AG10803 (cell line): ENCODE measurements at regions not wholly inside any gene's neighbourhood (a gene's known extent, or its start where the extent isn't known, plus 50 kb on each side); places are given as distances from the start of the nearest gene placed in this dataset.
"Not testable (repeated sequence)": the region's sequence is repeated elsewhere in the genome, so short reads cannot be mapped to it uniquely, and the experiment has no call there.

ENCODE experiments used
- DNase-seq: peaks from one replicate; pipeline ENCODE4 v3.0.0; 2010; ENCODE audit warnings: low read depth
- H3K4me3 ChIP-seq: 2 replicates; pipeline ENCODE4 v1.5.1; 2011; ENCODE audit warnings: mild to moderate bottlenecking, low read length, control low read depth
- TF ChIP-seq, protein P1 (sequence below): conservative IDR thresholded peaks from 2 replicates; pipeline ENCODE4 v1.5.1; 2011; ENCODE audit warnings: mild to moderate bottlenecking, low read length, control low read depth, inconsistent platforms

DNA sequence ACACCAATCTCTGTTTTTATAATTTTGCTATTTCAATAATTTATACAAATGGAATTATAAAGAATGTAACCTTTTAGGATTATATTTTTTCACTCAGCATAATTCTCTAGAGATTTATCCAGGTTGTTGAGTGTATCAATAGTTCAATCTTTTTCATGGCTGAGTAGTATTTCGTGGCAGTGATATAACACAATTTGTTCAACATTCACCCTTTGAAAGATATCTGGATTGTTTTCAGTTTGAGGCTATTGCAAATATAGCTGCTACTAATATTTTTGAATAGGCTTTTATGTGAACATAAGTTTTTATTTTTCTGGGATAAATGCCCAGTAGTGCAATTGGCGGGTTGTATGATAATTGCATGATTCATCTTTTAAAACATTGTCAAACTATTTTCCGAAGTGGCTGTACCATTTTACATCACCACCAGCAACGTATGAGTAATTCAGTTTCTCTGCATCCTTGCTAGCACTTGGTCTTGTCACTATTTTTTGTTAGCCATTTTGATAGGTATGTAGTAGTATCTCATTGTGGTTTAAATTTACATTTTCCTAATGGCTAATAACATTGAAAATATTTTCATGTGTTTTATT lies 55.6 kb upstream of the ABCD3 start:
- no peak overlapping the region for H3K4me3 ChIP-seq
- TF ChIP-seq, protein P1, sequence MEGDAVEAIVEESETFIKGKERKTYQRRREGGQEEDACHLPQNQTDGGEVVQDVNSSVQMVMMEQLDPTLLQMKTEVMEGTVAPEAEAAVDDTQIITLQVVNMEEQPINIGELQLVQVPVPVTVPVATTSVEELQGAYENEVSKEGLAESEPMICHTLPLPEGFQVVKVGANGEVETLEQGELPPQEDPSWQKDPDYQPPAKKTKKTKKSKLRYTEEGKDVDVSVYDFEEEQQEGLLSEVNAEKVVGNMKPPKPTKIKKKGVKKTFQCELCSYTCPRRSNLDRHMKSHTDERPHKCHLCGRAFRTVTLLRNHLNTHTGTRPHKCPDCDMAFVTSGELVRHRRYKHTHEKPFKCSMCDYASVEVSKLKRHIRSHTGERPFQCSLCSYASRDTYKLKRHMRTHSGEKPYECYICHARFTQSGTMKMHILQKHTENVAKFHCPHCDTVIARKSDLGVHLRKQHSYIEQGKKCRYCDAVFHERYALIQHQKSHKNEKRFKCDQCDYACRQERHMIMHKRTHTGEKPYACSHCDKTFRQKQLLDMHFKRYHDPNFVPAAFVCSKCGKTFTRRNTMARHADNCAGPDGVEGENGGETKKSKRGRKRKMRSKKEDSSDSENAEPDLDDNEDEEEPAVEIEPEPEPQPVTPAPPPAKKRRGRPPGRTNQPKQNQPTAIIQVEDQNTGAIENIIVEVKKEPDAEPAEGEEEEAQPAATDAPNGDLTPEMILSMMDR: no peak
- no peak for DNase-seq

DNA sequence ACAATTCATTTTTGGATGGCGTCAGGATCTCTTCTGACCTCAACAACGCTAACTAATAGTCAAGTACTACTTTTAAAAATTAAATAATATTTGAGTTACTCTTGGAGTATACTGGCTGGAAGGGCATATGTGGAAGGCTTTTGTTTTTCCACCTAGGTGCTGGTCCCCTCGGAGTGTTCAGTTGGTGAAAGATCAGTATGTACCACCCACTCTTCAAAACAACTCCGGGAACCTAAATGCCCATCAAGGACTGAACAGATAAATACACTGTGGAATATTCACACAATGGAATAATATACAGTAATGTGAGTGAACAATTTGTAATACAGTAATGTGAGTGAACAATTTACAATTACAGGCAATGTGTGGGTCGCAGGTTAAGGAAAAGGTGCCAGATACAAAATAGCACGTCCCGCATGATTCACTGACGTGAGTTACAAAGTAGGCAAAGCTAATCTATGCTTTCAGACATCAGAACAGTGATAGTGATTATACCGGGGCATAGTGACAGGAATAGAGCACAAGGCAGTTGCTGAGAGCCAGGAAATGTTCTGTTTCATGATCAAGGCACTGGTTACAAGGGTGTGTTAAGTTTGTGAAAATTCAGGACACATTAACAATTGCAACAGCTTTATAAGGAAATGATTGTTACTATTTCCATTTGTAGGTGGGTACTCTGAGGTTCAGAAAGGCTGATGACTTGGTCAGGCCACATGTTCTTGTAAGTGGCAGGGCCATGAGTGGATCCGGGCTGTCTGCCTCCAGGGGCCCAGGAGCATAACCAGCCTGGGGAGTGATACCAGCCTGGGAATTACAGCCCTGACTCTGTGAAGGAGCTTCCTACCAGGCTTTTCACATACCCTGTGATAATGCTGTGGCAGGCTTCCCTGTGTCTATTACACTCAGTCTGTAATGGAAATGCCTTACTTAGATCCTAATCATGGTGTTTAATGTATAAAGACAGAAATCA lies 59.3 kb upstream of the ABCD3 start:
- no peak for DNase-seq
- TF ChIP-seq, protein P1: no peak
- H3K4me3 ChIP-seq: no peak overlapping the region

DNA sequence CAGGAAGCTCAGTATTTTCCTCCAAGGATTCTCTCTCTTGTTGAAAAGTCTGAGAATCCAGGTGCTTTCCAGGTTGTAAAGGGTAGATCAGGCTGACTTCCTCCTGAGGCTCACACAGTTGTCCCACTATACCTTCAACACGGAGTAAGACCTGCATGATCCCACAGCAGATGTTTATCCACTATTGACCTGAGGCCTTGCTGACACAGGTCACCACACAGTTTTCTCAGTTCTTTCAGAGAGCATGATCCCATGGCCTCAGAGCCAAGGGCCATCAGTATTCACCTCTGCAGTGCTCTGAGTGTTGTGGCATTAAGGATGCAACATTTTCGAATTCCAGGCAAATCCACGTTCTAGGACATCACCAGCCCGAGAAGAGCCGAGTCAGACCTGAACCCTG lies 60.5 kb upstream of the ABCD3 start:
- H3K4me3 ChIP-seq: no peak overlapping the region
- no peak for DNase-seq
- TF ChIP-seq, protein P1: no peak

DNA sequence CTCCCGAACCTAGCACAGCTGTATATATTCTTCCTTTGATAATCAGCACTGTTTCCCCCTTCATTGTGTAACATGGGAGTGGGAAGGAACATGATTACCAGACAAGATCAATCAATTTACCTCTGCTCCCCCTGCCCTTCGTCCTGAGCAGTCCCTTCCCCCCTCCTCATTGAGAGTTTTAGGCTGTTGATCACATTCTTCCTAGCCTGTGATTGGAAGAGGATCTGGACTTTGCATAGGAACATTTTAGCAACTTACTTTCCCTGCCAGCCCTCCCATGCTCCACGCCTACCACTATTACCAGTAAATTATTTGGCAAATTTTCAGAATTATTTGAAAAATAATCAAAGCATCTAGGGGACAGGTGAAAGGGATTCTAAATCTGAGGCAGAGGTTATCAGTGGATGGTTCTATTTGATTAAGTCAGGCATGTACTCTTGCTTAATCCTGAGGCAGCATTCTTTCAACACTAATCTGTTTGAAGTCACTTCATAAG lies 62.7 kb upstream of the ABCD3 start:
- TF ChIP-seq, protein P1: no peak
- no peak for DNase-seq
- H3K4me3 ChIP-seq: no peak overlapping the region

DNA sequence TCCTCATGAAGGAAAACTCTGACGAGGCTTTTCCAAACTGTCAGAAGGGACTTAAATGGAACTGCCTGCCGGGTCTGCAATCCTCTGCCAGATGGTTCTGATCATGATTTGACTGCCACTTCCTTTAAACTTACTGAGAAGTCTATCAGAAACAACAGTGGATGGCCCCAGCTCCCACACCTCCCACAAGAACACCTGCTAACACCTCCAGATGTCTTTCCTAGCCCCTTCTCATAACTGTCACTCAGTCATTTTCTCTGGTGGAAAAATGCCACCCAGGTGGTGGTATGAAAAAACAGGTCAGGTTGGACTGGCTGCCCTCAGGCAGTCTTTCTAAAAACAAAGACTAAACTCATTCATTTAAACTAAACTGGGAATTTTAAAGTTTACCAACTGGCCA lies 66.7 kb upstream of the ABCD3 start:
- H3K4me3 ChIP-seq: no peak overlapping the region
- TF ChIP-seq, protein P1: no peak
- no peak for DNase-seq

DNA sequence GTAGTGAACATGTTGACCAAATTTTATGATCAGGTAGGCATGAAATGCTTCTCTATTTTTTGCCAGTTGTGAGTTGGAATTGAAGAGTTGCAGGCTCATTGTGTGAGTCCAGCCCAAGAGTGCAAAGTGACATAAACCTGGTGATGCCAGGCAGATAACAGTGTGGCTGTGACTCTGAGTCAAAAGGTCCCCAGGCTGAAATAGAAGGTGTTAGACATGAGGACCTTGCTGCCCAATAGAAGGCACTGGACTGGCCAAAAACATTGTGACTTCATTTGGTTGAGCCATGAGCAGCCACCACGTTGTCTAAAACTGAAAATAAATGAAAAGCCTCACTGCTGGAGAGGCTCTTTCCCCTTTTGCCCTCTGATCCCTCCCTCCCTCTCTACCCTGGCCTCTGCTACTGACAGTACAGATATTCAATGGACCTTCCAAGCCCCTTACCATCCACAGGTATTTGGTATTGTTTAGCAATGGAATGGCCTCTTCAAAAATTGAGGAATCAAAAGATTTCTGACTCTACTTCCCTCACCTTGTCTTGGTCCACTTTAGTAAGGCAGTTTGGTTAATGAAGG lies 67.8 kb upstream of the ABCD3 start:
- TF ChIP-seq, protein P1: no peak

DNA sequence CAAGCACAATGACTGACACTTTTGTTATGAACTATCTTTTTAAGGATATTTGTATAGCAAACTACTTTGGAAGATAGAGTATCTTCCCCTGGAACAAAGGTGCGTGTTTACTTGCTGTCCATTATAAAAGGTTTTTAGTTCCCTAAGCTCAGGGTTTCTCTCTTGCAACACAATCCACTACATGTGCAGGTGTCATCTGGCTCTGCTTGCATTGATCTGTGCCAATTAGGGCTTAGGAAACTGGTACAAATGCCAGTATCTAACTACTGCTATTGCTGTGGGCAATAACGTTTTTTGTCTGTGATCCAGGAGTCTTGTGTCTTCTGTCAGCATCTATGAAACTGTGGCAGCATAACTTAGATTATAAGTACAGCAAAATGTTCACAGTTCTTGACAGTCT lies 68.3 kb upstream of the ABCD3 start:
- TF ChIP-seq, protein P1: no peak
- no peak for DNase-seq

More for the DNA sequence above, 67.8 kb upstream of the ABCD3 start:
- DNase-seq: no peak
- H3K4me3 ChIP-seq: no peak overlapping the region

DNA sequence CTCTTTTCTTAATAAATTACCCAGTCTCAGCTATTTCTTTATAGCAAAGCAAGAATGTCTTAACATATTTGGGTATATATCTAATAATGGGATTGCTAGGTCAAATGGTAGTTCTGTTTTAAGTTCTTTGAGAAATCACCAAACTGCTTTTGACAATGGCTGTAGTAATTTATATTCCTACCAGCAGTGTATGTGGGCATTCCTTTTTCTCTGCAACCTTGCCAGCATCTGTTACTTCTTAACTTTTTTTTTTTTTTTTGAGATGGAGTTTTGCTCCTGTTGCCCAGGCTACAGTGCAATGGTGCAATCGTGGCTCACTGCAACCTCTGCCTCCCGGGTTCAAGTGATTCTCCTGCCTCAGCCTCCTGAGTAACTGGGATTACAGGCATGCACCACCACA lies 69.8 kb upstream of the ABCD3 start:
- DNase-seq: not testable (repeated sequence)

More for the DNA sequence above, 68.3 kb upstream of the ABCD3 start:
- H3K4me3 ChIP-seq: no peak overlapping the region

More for the DNA sequence above, 69.8 kb upstream of the ABCD3 start:
- not testable (repeated sequence) for H3K4me3 ChIP-seq
